HG02970 (cell line): ENCODE measurements at regions not wholly inside any gene's neighbourhood (a gene's known extent, or its start where the extent isn't known, plus 50 kb on each side); places are given as distances from the start of the nearest gene placed in this dataset.
"Not testable (repeated sequence)": the region's sequence is repeated elsewhere in the genome, so short reads cannot be mapped to it uniquely, and the experiment has no call there.

ENCODE experiments used
- ATAC-seq: cut with Tn5 transposase; IDR thresholded peaks from one replicate; pipeline ENCODE4 v1.9.1; 2021; ENCODE audit warnings: mild to moderate bottlenecking, moderate library complexity, moderate number of reproducible peaks; ENCODE audit not compliant: unreplicated experiment, low FRiP score

GRCh38 chr2:142525720-142526119 is 351.7 kb upstream of the KYNU start:
- no peak for ATAC-seq

GRCh38 chr2:142521492-142521891 is 356.0 kb upstream of the KYNU start:
- no peak for ATAC-seq

DNA sequence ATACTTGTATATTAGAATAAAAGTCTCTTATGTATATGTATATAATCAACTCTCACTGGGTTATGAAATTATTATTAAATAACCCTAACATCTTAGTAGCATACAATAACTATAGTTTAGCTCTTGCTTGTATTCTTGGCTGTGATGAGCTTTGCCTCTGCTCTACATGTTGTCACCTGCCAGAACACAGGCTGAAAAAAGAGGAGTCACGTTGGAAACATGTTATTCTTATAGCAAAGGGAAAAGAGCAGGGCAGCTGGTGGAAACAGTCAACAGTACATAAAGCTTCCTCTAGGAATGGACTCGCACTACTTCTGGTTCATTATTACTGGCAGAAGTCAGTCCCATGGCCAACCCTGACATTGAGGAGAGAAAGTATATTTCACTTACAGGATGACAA is 362.0 kb upstream of the KYNU start:
- no peak for ATAC-seq

GRCh38 chr2:142509401-142509800 is 368.1 kb upstream of the KYNU start:
- no peak for ATAC-seq

DNA sequence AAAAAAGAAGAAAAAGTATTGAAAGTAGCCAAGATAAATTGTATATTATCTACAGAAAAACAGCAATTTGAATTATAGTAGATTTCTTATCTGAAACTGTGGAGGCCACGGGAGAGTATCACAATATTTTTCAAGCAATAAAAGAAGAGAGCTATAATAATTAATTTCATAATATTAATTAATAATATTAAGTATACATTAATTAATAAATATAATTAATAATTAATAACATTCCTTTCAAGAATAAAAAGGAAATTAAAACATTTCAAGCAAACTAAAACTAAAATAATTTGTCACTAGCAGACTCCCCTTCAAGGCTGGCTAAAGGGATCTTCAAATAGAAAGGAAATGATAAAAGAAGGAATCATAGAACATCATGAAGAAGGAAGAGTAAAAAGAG is 372.7 kb upstream of the KYNU start:
- ATAC-seq = no peak

GRCh38 chr2:142502402-142502801 is 371.6 kb upstream of the LRP1B start:
- no peak for ATAC-seq

- no peak for ATAC-seq
Measured at GRCh38 chr2:142495141-142495540, 364.3 kb upstream of the LRP1B start.

- not testable (repeated sequence) for ATAC-seq
Measured at GRCh38 chr2:142489631-142490030, 358.8 kb upstream of the LRP1B start.

DNA sequence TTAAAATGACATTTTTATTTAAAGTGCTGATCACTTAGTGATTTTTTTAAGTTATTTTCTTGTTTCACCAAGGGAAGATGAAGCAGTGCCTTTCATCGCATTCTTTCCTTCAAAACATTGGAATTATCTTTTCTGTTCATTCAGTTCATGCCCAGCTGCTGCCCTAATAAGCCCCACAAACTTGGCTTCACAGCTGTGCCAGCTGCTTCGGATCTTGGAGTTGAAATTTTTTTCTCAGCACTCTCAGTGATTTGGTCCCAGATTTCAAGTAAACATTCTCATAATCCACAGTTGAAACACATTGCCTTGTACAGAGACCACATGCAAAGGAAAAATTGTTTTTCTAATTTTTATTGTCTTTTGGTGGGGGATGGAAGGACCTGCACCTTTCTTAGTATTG is 353.3 kb upstream of the LRP1B start:
- ATAC-seq = no peak

- no peak for ATAC-seq
Measured at GRCh38 chr2:142483653-142484052, 352.8 kb upstream of the LRP1B start.

- ATAC-seq = no peak
Measured at GRCh38 chr2:142478206-142478605, 347.4 kb upstream of the LRP1B start.

DNA sequence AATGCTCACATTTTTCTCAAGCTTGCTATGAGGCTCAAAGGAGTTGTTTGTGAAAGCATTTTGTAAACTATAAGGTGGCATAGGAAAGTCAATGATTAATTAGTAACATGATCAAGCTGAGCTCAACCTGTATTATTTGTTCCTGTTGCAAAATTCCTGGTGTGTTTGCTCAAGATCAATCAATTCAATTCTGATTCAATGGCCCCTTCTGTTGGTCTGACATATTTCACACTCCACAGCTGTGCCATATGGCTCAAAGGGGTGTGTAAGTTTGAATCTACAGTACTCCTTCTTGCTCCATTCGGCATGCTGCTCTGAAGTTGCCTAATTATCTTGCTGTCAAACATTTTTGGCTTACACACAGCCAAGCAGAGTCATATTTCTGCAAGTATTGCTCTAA is 341.6 kb upstream of the LRP1B start:
- ATAC-seq = no peak

- no peak for ATAC-seq
Measured at GRCh38 chr2:142467321-142467720, 336.5 kb upstream of the LRP1B start.

DNA sequence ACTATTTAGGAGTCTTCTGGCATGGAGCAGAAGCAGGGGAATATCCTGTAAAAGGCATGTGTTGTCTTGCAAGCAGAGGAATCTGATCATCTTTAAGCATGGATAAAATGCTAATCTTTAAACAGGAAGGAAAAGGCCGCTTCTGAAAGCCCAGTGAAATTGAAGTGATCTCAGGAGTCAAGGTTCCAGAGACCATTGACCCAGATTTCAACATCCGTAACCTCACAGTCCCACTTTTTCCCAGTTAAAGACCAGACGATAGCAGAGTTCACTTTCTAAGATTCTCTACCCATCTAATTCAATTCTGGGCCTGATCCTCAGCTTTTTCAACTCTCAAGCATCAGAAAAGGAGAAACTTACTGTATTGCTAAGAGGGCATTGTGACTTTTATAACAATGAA is 332.2 kb upstream of the LRP1B start:
- no peak for ATAC-seq

GRCh38 chr2:142462306-142462705 is 331.5 kb upstream of the LRP1B start:
- no peak for ATAC-seq

DNA sequence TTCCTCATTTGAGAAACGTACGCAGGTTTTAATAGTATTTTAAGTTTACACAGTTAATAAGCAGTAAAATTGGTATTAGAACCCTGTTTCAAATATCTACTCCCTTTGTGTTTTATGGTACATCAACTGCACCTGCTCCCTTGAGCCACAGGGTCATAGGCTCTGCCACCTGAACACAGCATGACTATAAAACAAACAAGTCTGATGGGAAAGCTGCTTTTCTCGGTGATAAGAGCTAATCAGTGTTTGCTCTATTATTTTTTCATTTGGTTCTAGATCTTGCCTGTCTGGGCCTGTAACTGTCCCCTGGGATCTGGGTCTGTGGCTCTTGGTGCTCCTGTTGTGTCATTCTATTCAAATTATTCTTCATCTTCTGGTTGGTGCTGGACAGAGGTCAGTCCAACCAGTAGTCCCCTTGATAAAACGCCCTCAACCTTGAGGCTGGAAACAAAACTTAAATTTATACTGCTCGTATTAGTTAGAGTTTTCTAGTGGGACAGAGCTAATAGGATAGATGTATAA is 314.8 kb upstream of the LRP1B start:
- no peak for ATAC-seq

DNA sequence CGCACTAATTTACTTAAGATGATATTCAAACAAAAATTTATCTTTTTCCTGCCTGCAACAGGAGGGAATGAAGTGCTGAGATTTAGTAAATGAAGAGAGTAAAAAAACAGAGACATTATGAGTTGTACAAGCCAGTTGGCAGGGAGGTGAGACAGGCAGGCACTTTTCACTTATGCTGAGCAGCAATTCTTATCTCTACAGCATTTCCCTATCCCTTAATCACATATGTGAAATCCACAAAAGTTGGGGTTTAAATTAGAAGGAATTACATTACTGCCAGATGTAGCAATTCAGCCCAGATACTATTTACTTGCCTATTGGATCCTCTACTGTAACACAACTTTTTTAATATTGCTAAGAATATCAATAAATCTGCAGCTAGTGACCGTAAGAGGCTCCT is 314.2 kb upstream of the LRP1B start:
- ATAC-seq = no peak

DNA sequence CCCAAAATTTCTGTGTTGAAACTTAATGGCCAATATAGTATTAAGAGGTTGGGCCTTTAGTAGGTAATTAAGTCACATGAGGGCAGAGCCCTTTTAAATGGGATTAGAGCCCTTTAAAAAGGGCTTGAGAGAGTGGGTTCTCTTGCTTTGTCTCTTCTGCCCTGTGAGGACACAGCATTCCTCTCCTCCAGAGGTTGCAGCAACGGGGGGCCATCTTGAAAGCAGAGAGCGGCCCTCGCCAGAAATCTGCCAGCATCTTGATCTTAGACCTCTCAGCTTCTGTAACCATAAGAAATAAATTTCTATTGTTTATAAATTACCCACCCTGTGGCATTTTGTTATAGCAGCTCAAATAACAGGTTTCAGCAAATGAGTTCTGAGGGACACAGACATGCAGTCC is 305.0 kb upstream of the LRP1B start:
- ATAC-seq = no peak

DNA sequence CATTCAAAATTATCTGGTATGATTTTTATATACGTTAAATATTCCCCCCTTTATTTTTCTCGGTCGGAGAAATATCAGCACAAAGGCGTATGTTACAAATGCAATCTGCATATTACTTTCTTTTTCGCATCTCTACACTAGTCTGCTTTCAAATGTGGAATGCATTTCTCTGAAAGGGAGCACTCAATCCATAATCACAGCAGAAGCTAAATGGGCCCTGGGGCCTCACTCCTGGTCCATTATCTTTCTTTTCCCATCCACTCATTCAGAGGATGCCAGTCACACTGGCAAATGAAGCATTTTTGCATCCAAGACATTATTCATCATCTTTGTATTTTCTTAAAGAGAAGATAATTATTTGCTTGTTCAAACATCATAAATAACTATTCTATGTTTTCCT is 295.2 kb upstream of the LRP1B start:
- no peak for ATAC-seq

DNA sequence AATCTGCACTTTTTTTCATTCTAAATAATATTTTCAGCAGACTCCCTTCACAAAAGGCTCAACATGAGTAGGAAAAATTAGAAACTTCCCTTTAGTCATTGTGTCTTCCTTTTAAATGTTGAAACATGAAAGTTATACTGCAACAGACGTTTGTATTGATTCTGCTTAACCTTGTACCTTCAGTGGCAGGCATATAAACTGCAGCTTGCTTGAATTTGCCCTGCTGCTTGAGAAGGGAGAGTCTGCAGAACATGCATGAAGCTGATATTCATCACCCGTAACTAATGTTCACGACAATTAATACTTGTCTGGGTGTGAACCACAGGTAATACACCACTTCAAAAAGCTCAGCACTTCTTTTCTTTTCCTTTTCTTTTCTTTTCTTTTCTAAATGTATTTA is 294.7 kb upstream of the LRP1B start:
- no peak for ATAC-seq

- ATAC-seq = no peak
Measured at GRCh38 chr2:142423603-142424002, 292.8 kb upstream of the LRP1B start.

DNA sequence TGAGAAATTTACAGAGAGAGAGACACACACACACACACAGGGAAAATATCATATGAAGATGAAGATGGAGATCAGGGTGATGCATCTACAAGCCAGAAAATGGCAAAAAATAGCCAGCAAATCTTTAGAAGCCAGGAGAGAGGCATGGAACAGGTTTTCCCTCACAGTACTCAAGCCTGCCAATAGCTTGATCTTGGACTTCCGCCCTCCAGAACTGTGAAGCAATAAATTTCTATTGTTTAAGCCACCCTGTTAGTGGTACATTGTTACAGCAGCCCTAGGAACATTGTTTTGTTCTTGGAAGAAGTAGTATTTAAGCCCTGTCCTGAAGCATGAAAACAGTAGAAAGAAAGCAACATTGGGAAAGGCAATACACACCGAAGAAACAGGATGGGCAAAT is 292.0 kb upstream of the LRP1B start:
- ATAC-seq = no peak

GRCh38 chr2:142422041-142422440 is 291.2 kb upstream of the LRP1B start:
- ATAC-seq = no peak
